ENCODE measurements at regions not wholly inside any gene's neighbourhood (a gene's known extent, or its start where the extent isn't known, plus 50 kb on each side); places are given as distances from the start of the nearest gene placed in this dataset.
"Not testable (repeated sequence)": the region's sequence is repeated elsewhere in the genome, so short reads cannot be mapped to it uniquely, and the experiment has no call there.

GRCh38 chr6:802701-803100 is 109.8 kb upstream of the EXOC2 start:
- WGBS, 2 donors: 79 to 88% methylated on average over 9 of the region's 9 CpGs
- H3K36me3 ChIP-seq (ENCODE audit: low read depth, missing control alignments): no peaks in the 10 kb centered on the region
- H3K4me1 ChIP-seq: no peaks in the 10 kb centered on the region
- no peaks in the 10 kb centered on the region for H3K9me3 ChIP-seq
- no peak overlapping the region for H3K4me3 ChIP-seq
- DNase-seq: no peak
- H3K27me3 ChIP-seq: no peaks in the 10 kb centered on the region
- TF ChIP-seq CTCF (IDR thresholded peaks at IDR 0.05): no peak
- TF ChIP-seq POLR2A (IDR thresholded peaks at IDR 0.05): no peak
- intact Hi-C loops (cut with DNase I; ENCODE audit: low total_unique reads): no loop called here
- no peak overlapping the region for H3K27ac ChIP-seq

GRCh38 chr6:802223-802622 is 109.3 kb upstream of the EXOC2 start:
- H3K4me1 ChIP-seq; H3K27ac ChIP-seq; H3K4me3 ChIP-seq; H3K9me3 ChIP-seq; H3K27me3 ChIP-seq; DNase-seq; intact Hi-C loops (cut with DNase I; ENCODE audit: low total_unique reads); H3K36me3 ChIP-seq (ENCODE audit: low read depth, missing control alignments): not testable (repeated sequence)
- WGBS, 2 donors: 82 to 85% methylated on average over 10 of the region's 10 CpGs

GRCh38 chr6:799769-800168 is 106.8 kb upstream of the EXOC2 start:
- no peaks in the 10 kb centered on the region for H3K4me1 ChIP-seq
- no peak for DNase-seq
- WGBS, 2 donors: 71 to 82% methylated on average over 3 to 6 of the region's 6 CpGs
- intact Hi-C loops (cut with DNase I; ENCODE audit: low total_unique reads): loop anchor here (5.0 kb wide), 1 partner anchor 583 kb away; no protein-coding TSS in a partner anchor
- TF ChIP-seq POLR2A (IDR thresholded peaks at IDR 0.05): no peak
- TF ChIP-seq CTCF (IDR thresholded peaks at IDR 0.05): no peak
- H3K27ac ChIP-seq: no peak overlapping the region
- H3K36me3 ChIP-seq (ENCODE audit: low read depth, missing control alignments): no peaks in the 10 kb centered on the region
- no peaks in the 10 kb centered on the region for H3K9me3 ChIP-seq
- H3K27me3 ChIP-seq: no peaks in the 10 kb centered on the region
- H3K4me3 ChIP-seq: no peak overlapping the region

GRCh38 chr6:797479-798077 is 104.6 kb upstream of the EXOC2 start:
- DNase-seq: peak; percentile 69
- Histone ChIP-seq H3K36me3 (ENCODE audit: low read depth, missing control alignments) (no peaks in the 10 kb centered on the region), H3K27ac (no peak overlapping the region), H3K4me3 (no peak overlapping the region), H3K27me3 (no peaks in the 10 kb centered on the region), H3K9me3 (no peaks in the 10 kb centered on the region), H3K4me1 (no peaks in the 10 kb centered on the region)
- peak; percentile 70 to 76 (median 76) for TF ChIP-seq CTCF (IDR thresholded peaks at IDR 0.05)
- TF ChIP-seq POLR2A (IDR thresholded peaks at IDR 0.05): no peak
- 19 to 23% methylated on average over 5 of the region's 5 CpGs for WGBS, 2 donors
- intact Hi-C loops (cut with DNase I; ENCODE audit: low total_unique reads): loop anchor here (5.0 kb wide), 1 partner anchor 585 kb away; no protein-coding TSS in a partner anchor

GRCh38 chr6:795046-795685 is 102.2 kb upstream of the EXOC2 start:
- Histone ChIP-seq H3K9me3 (no peaks in the 10 kb centered on the region), H3K27ac (no peak overlapping the region), H3K36me3 (ENCODE audit: low read depth, missing control alignments) (no peaks in the 10 kb centered on the region), H3K4me1 (no peaks in the 10 kb centered on the region), H3K27me3 (no peaks in the 10 kb centered on the region), H3K4me3 (no peak overlapping the region)
- no peak for TF ChIP-seq CTCF (IDR thresholded peaks at IDR 0.05)
- no peak for TF ChIP-seq POLR2A (IDR thresholded peaks at IDR 0.05)
- WGBS, 2 donors: 28% methylated on average over 11 of the region's 11 CpGs
- intact Hi-C loops (cut with DNase I; ENCODE audit: low total_unique reads): loop anchor here (5.0 kb wide), 1 partner anchor 587 kb away; no protein-coding TSS in a partner anchor
- no peak for DNase-seq

Data from testis (tissue), 2 donors.